GM12878 (cell line): ENCODE measurements at regions not wholly inside any gene's neighbourhood (a gene's known extent, or its start where the extent isn't known, plus 50 kb on each side); places are given as distances from the start of the nearest gene placed in this dataset.

Source experiments
- EZH2 ChIP-seq: IDR thresholded peaks from 2 replicates; pipeline ENCODE4 v1.6.1; 2012; ENCODE audit warnings: low read depth, mild to moderate bottlenecking, control low read depth, inconsistent platforms, low read length, borderline replicate concordance; ENCODE audit not compliant: control insufficient read depth
- JUNB ChIP-seq: IDR thresholded peaks from 2 replicates; pipeline ENCODE4 v1.6.1; 2016; ENCODE audit warnings: antibody characterized with exemption, mild to moderate bottlenecking
- POLR2A ChIP-seq: IDR thresholded peaks from 2 replicates; pipeline ENCODE4 v1.6.1; 2011; ENCODE audit warnings: low read depth, mild to moderate bottlenecking, low read length

- TF ChIP-seq JUNB (no peak), POLR2A (no peak), EZH2 (no peak)
These were observed 318.8 kb downstream of the FAM170A start for GRCh38 chr5:119948162-119948561.
